H1 (cell line): ENCODE measurements at regions not wholly inside any gene's neighbourhood (a gene's known extent, or its start where the extent isn't known, plus 50 kb on each side); places are given as distances from the start of the nearest gene placed in this dataset.

Experiments
- CTCF ChIA-PET: fragments of 300-600 bp; sonication (Branson Sonifier 250); formaldehyde crosslinking; loops from one replicate; lab custom pipeline; 2021; ENCODE audit not compliant: partially characterized antibody; lab: Charles Lee
- POLR2A ChIA-PET: fragments of 300-600 bp; sonication (Branson Sonifier 250); formaldehyde crosslinking; loops from one replicate; lab custom pipeline; 2021; ENCODE audit warnings: inconsistent platforms; ENCODE audit not compliant: partially characterized antibody; lab: Charles Lee
- DNase-seq, 2 experiments: peaks; one replicate each; pipeline versions ENCODE4 v3.0.0 to v3.0.0-alpha.2; 2010 to 2022; ENCODE audit warnings: low spot score in 2 of 2, low read depth in 1 of 2, mixed read lengths in 1 of 2
- FAIRE-seq: peaks from 2 replicates; lab custom pipeline; 2011; peaks lifted over from hg19 to GRCh38; lab: Jason Lieb, UNC
- H2AFZ ChIP-seq: 2 replicates; pipeline ENCODE4 v1.8.1; 2012; ENCODE audit warnings: low read length, inconsistent platforms
- H2AK5ac ChIP-seq: 2 replicates; pipeline ENCODE4 v1.6.1; 2013; ENCODE audit warnings: low read depth, low read length
- H2BK120ac ChIP-seq: replicated peaks from 2 replicates; pipeline ENCODE3; 2013; ENCODE audit warnings: low read depth, low read length, inconsistent platforms
- H2BK12ac ChIP-seq: 2 replicates; pipeline ENCODE4 v1.6.1; 2013; ENCODE audit warnings: low read depth, low read length
- H2BK15ac ChIP-seq: 2 replicates; pipeline ENCODE4 v1.6.1; 2013; ENCODE audit warnings: low read length
- H2BK20ac ChIP-seq: 2 replicates; pipeline ENCODE4 v1.6.1; 2013; ENCODE audit warnings: low read length
- H2BK5ac ChIP-seq: 2 replicates; pipeline ENCODE4 v1.6.1; 2013; ENCODE audit warnings: low read depth, low read length
- H3K14ac ChIP-seq: 2 replicates; pipeline ENCODE4 v1.6.1; 2013; ENCODE audit warnings: inconsistent platforms; ENCODE audit not compliant: insufficient read length
- H3K18ac ChIP-seq: 2 replicates; pipeline ENCODE4 v1.6.1; 2013; ENCODE audit warnings: low read length; ENCODE audit errors: extremely low read depth
- H3K23ac ChIP-seq: 2 replicates; pipeline ENCODE4 v1.6.1; 2013; ENCODE audit warnings: inconsistent platforms; ENCODE audit not compliant: insufficient read length
- H3K23me2 ChIP-seq: 2 replicates; pipeline ENCODE4 v1.6.1; 2013; ENCODE audit warnings: low read depth, low read length
- H3K27ac ChIP-seq: 2 replicates; pipeline ENCODE4 v1.6.1; 2011; ENCODE audit warnings: low read depth, low read length, inconsistent platforms
- H3K27me3 ChIP-seq, 4 experiments: replicated peaks in 1 of 4; 1 replicate in 1 of 4; 2 replicates in 3 of 4; pipeline versions ENCODE4 v1.6.1 to v1.8.1; 2011 to 2013; ENCODE audit warnings: low read length in 3 of 4, mild to moderate bottlenecking in 3 of 4, inconsistent platforms in 2 of 4, mixed read lengths in 2 of 4, moderate library complexity in 1 of 4; ENCODE audit not compliant: control insufficient read depth in 3 of 4, insufficient read depth in 3 of 4; ENCODE audit errors: extremely low read depth in 1 of 4
- H3K36me3 ChIP-seq, 4 experiments: 2 replicates each; pipeline versions ENCODE4 v1.6.1 to v1.8.1; 2011 to 2013; ENCODE audit warnings: mild to moderate bottlenecking in 4 of 4, low read length in 3 of 4, moderate library complexity in 2 of 4, control low read depth in 1 of 4, inconsistent platforms in 1 of 4; ENCODE audit not compliant: insufficient read depth in 4 of 4, control insufficient read depth in 2 of 4
- H3K4ac ChIP-seq: replicated peaks from 2 replicates; pipeline ENCODE3; 2013; ENCODE audit warnings: low read length, low read depth, mixed read lengths, inconsistent platforms; ENCODE audit not compliant: insufficient read length
- H3K4me1 ChIP-seq, 4 experiments: replicated peaks in 1 of 4; 1 replicate in 1 of 4; 2 replicates in 3 of 4; pipeline versions ENCODE4 v1.6.1 to v1.8.1; 2011 to 2013; ENCODE audit warnings: low read length in 3 of 4, inconsistent platforms in 2 of 4, mixed read lengths in 1 of 4; ENCODE audit not compliant: insufficient read depth in 4 of 4, control insufficient read depth in 3 of 4
- H3K4me2 ChIP-seq, 2 experiments: 2 replicates each; pipeline versions ENCODE4 v1.6.1 to v1.8.1; 2011 to 2013; ENCODE audit warnings: low read depth in 2 of 2, low read length in 2 of 2, control low read depth in 1 of 2, inconsistent platforms in 1 of 2, mild to moderate bottlenecking in 1 of 2; ENCODE audit not compliant: insufficient read depth in 1 of 2
- H3K4me3 ChIP-seq, 4 experiments: fragments of 200-600, 300-600 bp in 1 of 4; sonication (generic), shearing (Covaris generic), sonication (Bioruptor Twin) in 1 of 4; 2 replicates each; pipeline versions ENCODE4 v1.5.1 to v1.8.1; 2011 to 2016; ENCODE audit warnings: low read length in 4 of 4, low read depth in 3 of 4, control low read depth in 2 of 4, inconsistent platforms in 2 of 4, mild to moderate bottlenecking in 2 of 4, mixed read lengths in 1 of 4, moderate library complexity in 1 of 4; ENCODE audit not compliant: insufficient read depth in 2 of 4; ENCODE audit errors: extremely low read depth in 1 of 4
- H3K56ac ChIP-seq: replicated peaks from 2 replicates; pipeline ENCODE3; 2013; ENCODE audit warnings: low read depth, mild to moderate bottlenecking, mixed read lengths, low read length, inconsistent platforms; ENCODE audit not compliant: insufficient read length
- H3K79me1 ChIP-seq: 2 replicates; pipeline ENCODE4 v1.6.1; 2013; ENCODE audit warnings: low read depth, low read length, control low read depth
- H3K79me2 ChIP-seq, 2 experiments: 2 replicates each; pipeline versions ENCODE4 v1.6.1 to v1.8.1; 2012 to 2013; ENCODE audit warnings: low read length in 2 of 2, mild to moderate bottlenecking in 2 of 2, inconsistent platforms in 1 of 2; ENCODE audit not compliant: insufficient read depth in 2 of 2, control insufficient read depth in 1 of 2
- H3K9ac ChIP-seq, 4 experiments: replicated peaks in 1 of 4; 1 replicate in 1 of 4; 2 replicates in 3 of 4; pipeline versions ENCODE4 v1.6.1 to v1.8.1; 2011 to 2013; ENCODE audit warnings: low read depth in 3 of 4, low read length in 3 of 4, control low read depth in 2 of 4, mild to moderate bottlenecking in 2 of 4, moderate library complexity in 2 of 4, inconsistent platforms in 1 of 4; ENCODE audit errors: extremely low read depth in 1 of 4
- H3K9me3 ChIP-seq, 2 experiments: 2 replicates each; pipeline versions ENCODE4 v1.6.1 to v1.8.1; 2012 to 2013; ENCODE audit warnings: mild to moderate bottlenecking in 2 of 2, moderate library complexity in 2 of 2, control low read depth in 1 of 2, inconsistent platforms in 1 of 2, low read depth in 1 of 2, low read length in 1 of 2, mixed read lengths in 1 of 2; ENCODE audit not compliant: insufficient read depth in 2 of 2
- H4K20me1 ChIP-seq, 2 experiments: replicated peaks in 1 of 2; 2 replicates each; pipeline versions ENCODE3 to v1.8.1; 2011 to 2013; ENCODE audit warnings: inconsistent platforms in 2 of 2, low read length in 2 of 2, mild to moderate bottlenecking in 1 of 2; ENCODE audit not compliant: insufficient read depth in 2 of 2, control insufficient read depth in 1 of 2
- H4K5ac ChIP-seq: 2 replicates; pipeline ENCODE4 v1.6.1; 2013; ENCODE audit warnings: low read length, low read depth, mixed read lengths, inconsistent platforms; ENCODE audit not compliant: insufficient read length
- H4K8ac ChIP-seq: 2 replicates; pipeline ENCODE4 v1.8.0; 2013; ENCODE audit warnings: mild to moderate bottlenecking, moderate library complexity, low read length, inconsistent platforms; ENCODE audit not compliant: insufficient read depth; ENCODE audit errors: extremely low read depth
- H4K91ac ChIP-seq: replicated peaks from 2 replicates; pipeline ENCODE3; 2013; ENCODE audit warnings: low read length, mixed read lengths, inconsistent platforms; ENCODE audit not compliant: insufficient read length
- BCL11A ChIP-seq, 2 experiments: IDR thresholded peaks; one replicate each; pipeline ENCODE4 v1.6.1; 2011; ENCODE audit warnings: low read depth in 2 of 2, low read length in 2 of 2, mild to moderate bottlenecking in 2 of 2
- CEBPB ChIP-seq: IDR thresholded peaks from 2 replicates; pipeline ENCODE4 v1.6.1; 2012; ENCODE audit warnings: low read depth, low read length
- MAX ChIP-seq: IDR thresholded peaks from 2 replicates; pipeline ENCODE4 v1.6.1; 2012; ENCODE audit warnings: inconsistent platforms
- POLR2A ChIP-seq, 2 experiments: IDR thresholded peaks; 1 replicate in 1 of 2; 2 replicates in 1 of 2; pipeline ENCODE4 v1.6.1; 2011; ENCODE audit warnings: low read depth in 2 of 2, low read length in 2 of 2, mild to moderate bottlenecking in 2 of 2; ENCODE audit errors: control extremely low read depth in 1 of 2
- TAF1 ChIP-seq: IDR thresholded peaks from 2 replicates; pipeline ENCODE4 v1.6.1; 2011; ENCODE audit warnings: mild to moderate bottlenecking, low read depth, low read length
- WGBS, 2 experiments: shearing (Covaris generic) in 1 of 2; methylation state at CpG; one replicate each; pipeline versions ENCODE4 v1.1.6 to v1.1.7; 2013 to 2015; ENCODE audit warnings: low lambda C conversion rate in 2 of 2, mixed read lengths in 2 of 2, inconsistent platforms in 1 of 2, low coverage in 1 of 2, missing lambda C conversion rate in 1 of 2; ENCODE audit not compliant: insufficient replicate concordance in 2 of 2, insufficient coverage in 1 of 2, insufficient read length in 1 of 2; ENCODE audit errors: extremely low coverage in 1 of 2, missing lambda C conversion rate in 1 of 2; 5-methylcytosine and 5-hydroxymethylcytosine counted together

- Histone ChIP-seq H3K4me1 (no peaks in the 10 kb centered on the region), H3K23me2 (no peaks in the 10 kb centered on the region), H2BK12ac (no peak overlapping the region), H2BK20ac (no peak overlapping the region), H4K91ac (no peak overlapping the region), H2BK120ac (no peak overlapping the region), H2AK5ac (no peak overlapping the region), H3K79me2 (no peaks in the 10 kb centered on the region), H2AFZ (no peak overlapping the region), H2BK15ac (no peak overlapping the region), H4K20me1 (no peaks in the 10 kb centered on the region)
- WGBS, 2 experiments = 88% methylated on average over 45 of the region's 66 CpGs; no CpG with 5 or more reads in 1 of the 2 experiments
- no peak for DNase-seq
- TF ChIP-seq MAX (no peak), TAF1 (no peak), BCL11A (IDR thresholded peaks at IDR 0.05; ENCODE audit: low read depth in 2 of 2, low read length in 2 of 2) (no peak), POLR2A (IDR thresholded peaks at IDR 0.05; ENCODE audit: control extremely low read depth in 1 of 2, low read depth in 2 of 2, low read length in 2 of 2) (no peak), CEBPB (no peak)
- TF ChIP-seq, all 59 proteins: peak for 0
- no peak overlapping the region for H3K4me2 ChIP-seq
- H3K18ac ChIP-seq = no peak overlapping the region
- POLR2A ChIA-PET = no interaction called here
- no peak overlapping the region for H3K4me3 ChIP-seq
- peak overlapping the region; percentile 5; the same call in 1 of the 2 replicates for H4K8ac ChIP-seq
- H3K36me3 ChIP-seq = no peaks in the 10 kb centered on the region; a peak in 1 of 8 replicates
- H3K4ac ChIP-seq = no peak overlapping the region
- H4K5ac ChIP-seq = no peak overlapping the region
- CTCF ChIA-PET = interaction anchor here (0.9 kb wide), 1 partner anchor 15 kb away, joined by 3 read pairs; no protein-coding TSS in a partner anchor
- H3K23ac ChIP-seq = no peak overlapping the region
- no peaks in the 10 kb centered on the region for H3K27me3 ChIP-seq
- H3K9me3 ChIP-seq = peaks cover 52 to 68% of the 10 kb centered on the region in 2 experiments
- H3K79me1 ChIP-seq = no peaks in the 10 kb centered on the region
- H3K27ac ChIP-seq = no peak overlapping the region
- no peak overlapping the region for H3K9ac ChIP-seq
- FAIRE-seq = no peak
- H2BK5ac ChIP-seq = no peak overlapping the region
- H3K14ac ChIP-seq = no peak overlapping the region
- H3K56ac ChIP-seq = no peak overlapping the region
Observed at GRCh38 chr12:34107781-34108404, 85.6 kb downstream of the ALG10 start.
